Activated T-helper 1 cell treated with anti-CD3 and anti-CD28 coated beads, Interleukin-12 subunit alpha, Interleukin-12 subunit beta, Interleukin-2, Interleukin-4 antibody, amounts not matched to agents 30 ng/mL and 10 ng/mL and 1 ng/mL, durations not matched to agents 14 hours and 24 hours and 36 hours (primary cell): ENCODE measurements at regions not wholly inside any gene's neighbourhood (a gene's known extent, or its start where the extent isn't known, plus 50 kb on each side); places are given as distances from the start of the nearest gene placed in this dataset.

Experiments used
- DNase-seq: peaks from one replicate; pipeline ENCODE4 v3.0.0; 2021; ENCODE audit warnings: low spot score
- H3K27ac Mint-ChIP-seq: one replicate; pipeline ENCODE4 v1.8.0; 2021; ENCODE audit warnings: mild to moderate bottlenecking, mixed read lengths
- H3K27me3 Mint-ChIP-seq: one replicate; pipeline ENCODE4 v1.8.0; 2022; ENCODE audit warnings: mild to moderate bottlenecking, moderate library complexity, mixed read lengths; ENCODE audit not compliant: insufficient read depth
- H3K36me3 Mint-ChIP-seq: one replicate; pipeline ENCODE4 v1.8.0; 2021; ENCODE audit warnings: low read depth, mixed read lengths
- H3K4me1 Mint-ChIP-seq: one replicate; pipeline ENCODE4 v1.8.0; 2021; ENCODE audit warnings: low read depth, mixed read lengths
- H3K4me3 Mint-ChIP-seq: one replicate; pipeline ENCODE4 v1.8.0; 2021; ENCODE audit warnings: mild to moderate bottlenecking, moderate library complexity, mixed read lengths
- H3K9me3 Mint-ChIP-seq: one replicate; pipeline ENCODE4 v1.8.0; 2021; ENCODE audit warnings: mixed read lengths
- intact Hi-C: fragments of 100-400 bp; cut with micrococcal nuclease; formaldehyde crosslinking; loops from one replicate; pipeline ENCODE4 v1.15.1; 2024

GRCh38 chr4:41318839-41319530 is 62.3 kb downstream of the UCHL1 start:
- Mint-ChIP-seq H3K36me3 (no peaks in the 10 kb centered on the region), H3K4me1 (no peaks in the 10 kb centered on the region), H3K27me3 (no peaks in the 10 kb centered on the region), H3K9me3 (no peaks in the 10 kb centered on the region), H3K4me3 (no peak overlapping the region), H3K27ac (no peak overlapping the region)
- DNase-seq: no peak
- intact Hi-C loops: no loop called here

- intact Hi-C loops: no loop called here
- no peak for DNase-seq
- H3K9me3 Mint-ChIP-seq: no peaks in the 10 kb centered on the region
- no peaks in the 10 kb centered on the region for H3K4me1 Mint-ChIP-seq
- no peak overlapping the region for H3K4me3 Mint-ChIP-seq
- H3K27me3 Mint-ChIP-seq: no peaks in the 10 kb centered on the region
- no peaks in the 10 kb centered on the region for H3K36me3 Mint-ChIP-seq
- no peak overlapping the region for H3K27ac Mint-ChIP-seq
Measured at GRCh38 chr4:41319553-41319952, 62.8 kb downstream of the UCHL1 start.

DNA sequence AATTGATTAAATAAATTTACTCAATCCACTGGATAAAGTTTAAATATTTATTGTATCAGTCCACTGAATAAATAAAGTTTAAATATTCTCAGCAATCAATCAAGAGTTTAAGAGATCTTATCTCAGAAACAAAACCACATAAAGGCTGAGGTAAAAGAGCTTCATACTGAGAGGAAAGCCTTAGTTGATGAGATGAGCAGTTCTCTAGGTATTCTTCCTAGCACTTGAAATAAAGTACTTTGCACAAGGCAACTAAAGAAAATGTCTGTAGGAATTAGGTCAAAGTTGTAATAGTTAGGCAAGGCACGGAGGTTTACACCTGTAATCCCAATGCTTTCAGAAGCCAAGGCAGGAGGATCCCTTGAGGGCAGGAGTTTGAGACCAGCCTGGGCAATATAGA is 63.5 kb downstream of the UCHL1 start:
- no peak for DNase-seq
- Mint-ChIP-seq H3K27ac (no peak overlapping the region), H3K4me3 (no peak overlapping the region), H3K4me1 (no peaks in the 10 kb centered on the region), H3K27me3 (no peaks in the 10 kb centered on the region), H3K36me3 (no peaks in the 10 kb centered on the region), H3K9me3 (no peaks in the 10 kb centered on the region)
- intact Hi-C loops: no loop called here

GRCh38 chr4:41320786-41321185 is 64.1 kb downstream of the UCHL1 start:
- no peak overlapping the region for H3K4me3 Mint-ChIP-seq
- intact Hi-C loops: no loop called here

GRCh38 chr4:41321216-41321945 is 64.7 kb downstream of the UCHL1 start:
- H3K4me1 Mint-ChIP-seq: no peaks in the 10 kb centered on the region
- no peak overlapping the region for H3K4me3 Mint-ChIP-seq
- no peaks in the 10 kb centered on the region for H3K36me3 Mint-ChIP-seq
- no peaks in the 10 kb centered on the region for H3K27me3 Mint-ChIP-seq
- H3K27ac Mint-ChIP-seq: no peak overlapping the region
- intact Hi-C loops: no loop called here
- no peaks in the 10 kb centered on the region for H3K9me3 Mint-ChIP-seq
- DNase-seq: no peak

More at GRCh38 chr4:41320786-41321185, 64.1 kb downstream of the UCHL1 start:
- Mint-ChIP-seq H3K36me3 (no peaks in the 10 kb centered on the region), H3K4me1 (no peaks in the 10 kb centered on the region), H3K27ac (no peak overlapping the region), H3K27me3 (no peaks in the 10 kb centered on the region), H3K9me3 (no peaks in the 10 kb centered on the region)
- no peak for DNase-seq

DNA sequence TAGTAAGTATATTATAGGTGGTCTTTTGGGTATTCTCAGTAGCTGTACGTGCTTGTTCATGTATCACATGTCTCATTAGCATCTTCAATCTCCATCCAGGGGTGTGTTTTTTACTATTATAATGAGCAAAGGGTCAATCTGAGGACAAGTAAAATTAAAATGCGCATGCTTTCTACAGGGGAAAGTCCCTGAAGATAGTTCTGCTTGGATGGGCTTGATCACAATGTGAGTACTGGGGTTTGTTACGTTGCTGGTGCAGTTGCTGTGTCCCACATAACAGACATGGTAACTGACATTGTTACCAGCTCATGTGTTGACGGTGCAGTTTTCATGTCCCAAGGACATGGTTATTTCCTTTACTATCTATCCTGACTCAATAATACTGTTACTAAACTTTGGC is 65.9 kb downstream of the UCHL1 start:
- DNase-seq: no peak
- no peaks in the 10 kb centered on the region for H3K4me1 Mint-ChIP-seq
- H3K9me3 Mint-ChIP-seq: no peaks in the 10 kb centered on the region
- H3K36me3 Mint-ChIP-seq: no peaks in the 10 kb centered on the region
- intact Hi-C loops: no loop called here
- no peaks in the 10 kb centered on the region for H3K27me3 Mint-ChIP-seq
- no peak overlapping the region for H3K27ac Mint-ChIP-seq
- H3K4me3 Mint-ChIP-seq: no peak overlapping the region

GRCh38 chr4:41323179-41323578 is 66.5 kb downstream of the UCHL1 start:
- intact Hi-C loops: no loop called here
- Mint-ChIP-seq H3K4me3 (no peak overlapping the region), H3K27ac (no peak overlapping the region), H3K4me1 (no peaks in the 10 kb centered on the region), H3K9me3 (no peaks in the 10 kb centered on the region), H3K36me3 (no peaks in the 10 kb centered on the region), H3K27me3 (no peaks in the 10 kb centered on the region)
- DNase-seq: no peak

GRCh38 chr4:41323706-41324105 is 67.0 kb downstream of the UCHL1 start:
- no peaks in the 10 kb centered on the region for H3K36me3 Mint-ChIP-seq
- no peaks in the 10 kb centered on the region for H3K27me3 Mint-ChIP-seq
- no peak overlapping the region for H3K4me3 Mint-ChIP-seq
- no peaks in the 10 kb centered on the region for H3K4me1 Mint-ChIP-seq
- DNase-seq: no peak
- no peaks in the 10 kb centered on the region for H3K9me3 Mint-ChIP-seq
- intact Hi-C loops: no loop called here
- no peak overlapping the region for H3K27ac Mint-ChIP-seq

DNA sequence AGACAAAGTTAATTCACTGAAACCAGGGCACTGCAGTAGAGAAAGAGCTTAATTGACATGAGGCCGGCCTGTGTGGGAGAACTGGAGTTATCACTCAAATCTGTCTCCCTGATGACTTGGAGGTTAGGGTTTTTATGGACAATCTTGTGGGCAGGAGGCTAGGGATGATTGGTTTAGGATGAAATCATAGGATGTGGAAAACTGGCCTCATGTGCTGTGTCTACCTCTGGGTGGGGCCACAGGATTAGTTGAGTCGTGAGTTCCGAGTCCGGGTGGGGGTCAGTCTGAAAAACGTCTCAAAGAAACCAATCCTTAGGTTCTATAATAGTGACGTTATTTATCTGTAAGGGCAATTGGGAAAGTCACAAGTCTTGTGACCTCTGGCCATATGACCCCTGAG is 68.1 kb downstream of the UCHL1 start:
- DNase-seq: no peak
- intact Hi-C loops: no loop called here
- Mint-ChIP-seq H3K27me3 (no peaks in the 10 kb centered on the region), H3K4me3 (no peak overlapping the region), H3K36me3 (no peaks in the 10 kb centered on the region), H3K4me1 (no peaks in the 10 kb centered on the region), H3K9me3 (no peaks in the 10 kb centered on the region), H3K27ac (no peak overlapping the region)

DNA sequence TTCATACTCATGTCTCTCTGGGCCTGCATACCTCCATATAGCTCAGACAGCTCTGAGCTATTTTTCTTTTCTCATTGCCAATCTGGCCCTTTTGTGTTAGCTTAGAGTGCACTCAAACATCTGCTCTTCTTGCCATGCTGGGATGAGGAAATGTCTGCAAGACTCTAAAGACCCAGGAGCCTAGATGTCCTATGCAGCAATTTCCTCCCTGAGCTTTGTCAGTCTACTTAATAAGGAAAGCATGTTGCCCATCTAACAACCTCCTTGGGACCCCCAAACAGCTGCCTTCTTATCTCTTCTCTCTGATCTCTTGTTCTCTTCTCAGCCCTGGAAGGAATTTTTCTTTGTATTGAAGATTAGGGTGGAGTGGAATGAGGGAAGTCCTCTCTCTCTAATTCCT is 69.2 kb downstream of the UCHL1 start:
- intact Hi-C loops: no loop called here
- Mint-ChIP-seq H3K27me3 (no peaks in the 10 kb centered on the region), H3K4me1 (no peaks in the 10 kb centered on the region), H3K27ac (no peak overlapping the region), H3K4me3 (no peak overlapping the region), H3K9me3 (no peaks in the 10 kb centered on the region), H3K36me3 (no peaks in the 10 kb centered on the region)
- no peak for DNase-seq

DNA sequence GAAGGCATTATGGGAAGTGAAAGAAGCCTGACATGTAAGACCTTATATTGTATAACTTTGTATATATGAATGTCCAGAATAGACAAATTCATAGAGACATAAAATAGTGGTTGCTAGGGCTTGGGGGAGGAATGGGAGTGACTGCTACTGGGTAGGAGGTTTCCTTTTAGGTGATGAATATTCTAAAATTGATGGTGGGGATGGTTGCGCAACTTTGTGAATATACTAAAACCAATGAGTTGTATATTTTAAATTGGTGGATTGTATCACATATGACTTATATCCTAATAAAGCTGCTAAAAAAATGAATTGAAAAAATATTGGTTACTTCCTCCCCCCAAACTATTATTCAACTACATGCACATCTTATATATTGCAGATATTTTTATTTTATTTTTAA is 70.0 kb downstream of the UCHL1 start:
- Mint-ChIP-seq H3K9me3 (no peaks in the 10 kb centered on the region), H3K4me1 (no peaks in the 10 kb centered on the region), H3K4me3 (no peak overlapping the region), H3K36me3 (no peaks in the 10 kb centered on the region), H3K27me3 (no peaks in the 10 kb centered on the region), H3K27ac (no peak overlapping the region)
- DNase-seq: no peak
- intact Hi-C loops: no loop called here

- Mint-ChIP-seq H3K4me3 (no peak overlapping the region), H3K36me3 (no peaks in the 10 kb centered on the region), H3K4me1 (no peaks in the 10 kb centered on the region), H3K9me3 (no peaks in the 10 kb centered on the region), H3K27ac (no peak overlapping the region), H3K27me3 (no peaks in the 10 kb centered on the region)
- intact Hi-C loops: no loop called here
- DNase-seq: no peak
Measured at GRCh38 chr4:41327770-41328169, 71.0 kb downstream of the UCHL1 start.

GRCh38 chr4:41329361-41329760 is 72.6 kb downstream of the UCHL1 start:
- no peak for DNase-seq
- no peaks in the 10 kb centered on the region for H3K27me3 Mint-ChIP-seq
- no peaks in the 10 kb centered on the region for H3K36me3 Mint-ChIP-seq
- H3K9me3 Mint-ChIP-seq: no peaks in the 10 kb centered on the region
- H3K4me1 Mint-ChIP-seq: no peaks in the 10 kb centered on the region
- intact Hi-C loops: no loop called here
- H3K27ac Mint-ChIP-seq: no peak overlapping the region
- no peak overlapping the region for H3K4me3 Mint-ChIP-seq
